OCI-LY1 (cell line): ENCODE measurements at regions not wholly inside any gene's neighbourhood (a gene's known extent, or its start where the extent isn't known, plus 50 kb on each side); places are given as distances from the start of the nearest gene placed in this dataset.

Experiments
- H2AFZ ChIP-seq: fragments of 200-600 bp; sonication (generic), shearing (Covaris generic); 2 replicates; pipeline ENCODE4 v1.6.0; 2014; ENCODE audit warnings: antibody characterized with exemption, mild to moderate bottlenecking, low read length
- H3F3A ChIP-seq: fragments of 200-600 bp; sonication (generic), shearing (Covaris generic); 2 replicates; pipeline ENCODE4 v1.6.0; 2014; ENCODE audit warnings: mild to moderate bottlenecking, antibody characterized with exemption, low read length, moderate library complexity; ENCODE audit not compliant: insufficient read depth
- H3K27ac ChIP-seq: fragments of 200-600 bp; sonication (generic); 2 replicates; pipeline ENCODE4 v1.5.1; 2014; ENCODE audit warnings: low read length, mixed run types, mild to moderate bottlenecking, low read depth; ENCODE audit not compliant: poor library complexity, severe bottlenecking
- H3K27me3 ChIP-seq: fragments of 200-600 bp; sonication (generic); 2 replicates; pipeline ENCODE4 v1.6.0; 2014; ENCODE audit warnings: antibody characterized with exemption, mild to moderate bottlenecking, low read length, moderate library complexity; ENCODE audit not compliant: insufficient read depth
- H3K36me3 ChIP-seq: fragments of 200-600 bp; sonication (generic); 2 replicates; pipeline ENCODE4 v1.6.1; 2014; ENCODE audit warnings: mild to moderate bottlenecking, antibody characterized with exemption, low read length, moderate library complexity, mixed read lengths; ENCODE audit not compliant: insufficient read depth
- H3K4me1 ChIP-seq: fragments of 200-600 bp; sonication (generic); 2 replicates; pipeline ENCODE4 v1.5.1; 2014; ENCODE audit warnings: mild to moderate bottlenecking, low read length, moderate library complexity; ENCODE audit not compliant: insufficient read depth, severe bottlenecking
- H3K4me2 ChIP-seq: fragments of 200-600 bp; sonication (generic), shearing (Covaris generic); 2 replicates; pipeline ENCODE4 v1.6.1; 2014; ENCODE audit warnings: low read length
- H3K4me3 ChIP-seq: fragments of 200-600 bp; sonication (generic); 2 replicates; pipeline ENCODE4 v1.5.1; 2014; ENCODE audit warnings: low read length, low read depth, mild to moderate bottlenecking, mixed read lengths; ENCODE audit not compliant: poor library complexity, severe bottlenecking
- H3K79me2 ChIP-seq: fragments of 200-600 bp; shearing (Covaris generic); 2 replicates; pipeline ENCODE4 v1.6.1; 2016; ENCODE audit warnings: mixed run types, low read length, mixed read lengths; ENCODE audit not compliant: insufficient read depth
- H3K9ac ChIP-seq: fragments of 200-600 bp; sonication (generic), shearing (Covaris generic); 2 replicates; pipeline ENCODE4 v1.6.1; 2014; ENCODE audit warnings: mild to moderate bottlenecking, low read length, mixed read lengths
- H3K9me2 ChIP-seq: fragments of 200-600 bp; sonication (generic), shearing (Covaris generic); 2 replicates; pipeline ENCODE4 v1.6.1; 2014; ENCODE audit warnings: low read depth, mild to moderate bottlenecking, low read length, mixed read lengths
- H3K9me3 ChIP-seq: fragments of 200-600 bp; shearing (Covaris generic); 2 replicates; pipeline ENCODE4 v1.6.1; 2014; ENCODE audit warnings: low read length, mixed read lengths
- H4K20me1 ChIP-seq: fragments of 200-600 bp; sonication (generic), shearing (Covaris generic); 2 replicates; pipeline ENCODE4 v1.6.0; 2016; ENCODE audit warnings: mild to moderate bottlenecking, low read length; ENCODE audit not compliant: insufficient read depth
- CTCF ChIP-seq: fragments of 200-600 bp; sonication (generic), shearing (Covaris generic); IDR thresholded peaks from 2 replicates; pipeline ENCODE4 v1.5.1; 2017; ENCODE audit warnings: mild to moderate bottlenecking, antibody characterized with exemption, low read length, moderate library complexity, mixed read lengths
- EZH2 ChIP-seq: fragments of 200-600 bp; sonication (generic), shearing (Covaris generic); IDR thresholded peaks from 2 replicates; pipeline ENCODE4 v1.8.0; 2017; ENCODE audit warnings: borderline replicate concordance, mixed run types, mild to moderate bottlenecking, antibody characterized with exemption, low read length, moderate library complexity, mixed read lengths

DNA sequence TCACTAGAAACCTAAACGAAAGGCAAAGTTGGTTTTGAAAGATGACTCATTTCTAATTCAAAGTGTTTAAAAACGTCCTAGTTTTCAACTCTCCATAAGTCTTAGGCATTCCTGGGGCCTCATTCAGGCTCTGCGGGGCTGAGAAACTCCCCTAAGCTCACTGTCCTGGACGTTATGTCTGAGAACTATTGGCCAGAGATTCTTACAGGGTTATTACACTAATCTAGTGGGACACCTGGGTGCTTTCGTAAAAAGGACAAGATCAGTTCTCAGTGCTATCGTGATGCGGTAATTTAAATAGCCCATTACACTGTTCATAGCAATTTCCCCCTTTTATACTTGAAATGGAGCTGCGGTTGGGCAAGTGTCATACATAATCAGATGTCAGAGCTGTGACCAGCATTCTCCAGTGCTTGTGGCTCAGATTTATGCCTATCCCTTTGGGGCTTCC, 280.9 kb downstream of the QKI start:
- Histone ChIP-seq H4K20me1 (no peaks in the 10 kb centered on the region), H3K27ac (no peak overlapping the region), H3K27me3 (peaks cover 4% of the 10 kb centered on the region; the same call in 1 of the 2 replicates), H3K9me3 (no peaks in the 10 kb centered on the region), H3K4me3 (no peak overlapping the region), H3K4me1 (no peaks in the 10 kb centered on the region), H3K4me2 (no peak overlapping the region), H3F3A (no peaks in the 10 kb centered on the region), H3K9ac (no peak overlapping the region), H2AFZ (no peak overlapping the region), H3K9me2 (no peaks in the 10 kb centered on the region), H3K36me3 (no peaks in the 10 kb centered on the region), H3K79me2 (no peaks in the 10 kb centered on the region)
- no peak for TF ChIP-seq CTCF
- TF ChIP-seq EZH2, result no peak

DNA sequence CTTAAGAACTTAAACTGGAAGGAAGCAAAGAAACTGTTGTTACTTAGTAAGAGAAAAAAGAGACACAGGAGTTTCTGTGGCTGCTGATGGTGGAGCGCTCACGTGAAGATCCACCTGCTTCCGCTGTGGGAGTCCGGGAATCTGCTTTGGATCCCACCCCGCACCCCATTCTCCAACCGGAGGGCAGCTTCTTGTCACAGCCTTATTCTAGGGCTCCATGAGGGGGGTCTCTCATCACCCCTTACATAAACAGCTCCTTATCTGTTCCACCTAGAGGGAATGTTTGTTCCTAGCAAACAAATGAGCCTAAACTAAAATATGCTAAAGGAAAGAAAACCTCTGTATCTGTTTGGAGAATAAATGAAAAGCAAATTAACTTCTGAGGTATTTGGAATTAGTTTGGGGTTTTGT, 280.5 kb downstream of the QKI start:
- no peak overlapping the region for H3K4me2 ChIP-seq
- H3F3A ChIP-seq, result no peaks in the 10 kb centered on the region
- H3K9ac ChIP-seq, result no peak overlapping the region
- H3K4me3 ChIP-seq, result no peak overlapping the region
- no peak for TF ChIP-seq CTCF
- no peak for TF ChIP-seq EZH2
- peaks cover 4% of the 10 kb centered on the region; the same call in 1 of the 2 replicates for H3K27me3 ChIP-seq
- H3K79me2 ChIP-seq, result no peaks in the 10 kb centered on the region
- no peaks in the 10 kb centered on the region for H3K4me1 ChIP-seq
- H3K9me3 ChIP-seq, result no peaks in the 10 kb centered on the region
- H3K9me2 ChIP-seq, result no peaks in the 10 kb centered on the region
- H3K27ac ChIP-seq, result no peak overlapping the region
- no peaks in the 10 kb centered on the region for H3K36me3 ChIP-seq
- no peaks in the 10 kb centered on the region for H4K20me1 ChIP-seq
- no peak overlapping the region for H2AFZ ChIP-seq

DNA sequence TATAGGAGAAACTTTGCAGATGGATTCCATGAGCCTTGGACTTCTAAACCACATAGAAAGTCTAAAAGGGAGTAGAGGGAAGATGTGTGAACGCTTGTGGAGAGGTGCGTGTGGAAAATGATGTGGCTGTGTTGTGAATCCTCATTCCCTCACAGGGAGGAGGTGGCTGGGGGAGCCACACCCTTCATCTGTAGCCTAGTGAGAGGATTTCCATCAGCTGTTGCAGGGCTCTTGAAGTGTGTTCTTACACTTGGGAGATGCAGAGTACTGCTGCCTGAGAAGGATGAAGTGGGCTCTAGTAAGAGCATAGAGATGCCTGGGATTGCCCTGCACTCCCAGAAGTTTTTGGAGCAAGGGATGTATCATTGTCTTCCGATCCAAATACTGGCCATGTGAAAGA, 279.6 kb downstream of the QKI start:
- no peaks in the 10 kb centered on the region for H3K36me3 ChIP-seq
- TF ChIP-seq CTCF (no peak), EZH2 (no peak)
- no peaks in the 10 kb centered on the region for H4K20me1 ChIP-seq
- no peak overlapping the region for H3K9ac ChIP-seq
- H3K4me3 ChIP-seq, result no peak overlapping the region
- H2AFZ ChIP-seq, result no peak overlapping the region
- no peaks in the 10 kb centered on the region for H3K9me2 ChIP-seq
- H3K27ac ChIP-seq, result no peak overlapping the region
- H3F3A ChIP-seq, result no peaks in the 10 kb centered on the region
- no peaks in the 10 kb centered on the region for H3K9me3 ChIP-seq
- no peaks in the 10 kb centered on the region for H3K4me1 ChIP-seq
- H3K27me3 ChIP-seq, result peaks cover 4% of the 10 kb centered on the region; the same call in 1 of the 2 replicates
- H3K79me2 ChIP-seq, result no peaks in the 10 kb centered on the region
- no peak overlapping the region for H3K4me2 ChIP-seq
